RPMI8226 (cell line): ENCODE measurements at regions not wholly inside any gene's neighbourhood (a gene's known extent, or its start where the extent isn't known, plus 50 kb on each side); places are given as distances from the start of the nearest gene placed in this dataset.

ENCODE experiments used
- DNase-seq: peaks from one replicate; pipeline ENCODE4 v3.0.0-alpha.2; 2015

DNA sequence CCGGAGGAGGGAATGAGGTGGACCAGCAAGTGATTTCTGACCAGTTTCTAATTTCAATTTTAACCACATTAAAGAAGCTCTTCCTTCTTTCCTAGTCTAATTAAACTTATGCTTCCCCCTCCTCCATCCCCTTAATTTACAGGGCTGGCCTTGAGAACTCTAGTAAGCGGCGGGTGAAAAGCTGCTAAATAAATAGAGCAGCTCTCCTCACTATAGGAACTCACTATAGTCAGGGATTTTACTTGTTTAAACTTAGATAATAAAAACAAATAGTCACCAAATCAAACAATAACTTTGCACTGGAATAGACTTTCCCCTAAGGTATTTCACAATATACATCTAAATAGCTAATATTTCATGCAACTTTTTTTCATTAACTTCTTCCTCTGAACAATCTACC lies 1838.2 kb upstream of the PRR20A start:
- no peak for DNase-seq

DNA sequence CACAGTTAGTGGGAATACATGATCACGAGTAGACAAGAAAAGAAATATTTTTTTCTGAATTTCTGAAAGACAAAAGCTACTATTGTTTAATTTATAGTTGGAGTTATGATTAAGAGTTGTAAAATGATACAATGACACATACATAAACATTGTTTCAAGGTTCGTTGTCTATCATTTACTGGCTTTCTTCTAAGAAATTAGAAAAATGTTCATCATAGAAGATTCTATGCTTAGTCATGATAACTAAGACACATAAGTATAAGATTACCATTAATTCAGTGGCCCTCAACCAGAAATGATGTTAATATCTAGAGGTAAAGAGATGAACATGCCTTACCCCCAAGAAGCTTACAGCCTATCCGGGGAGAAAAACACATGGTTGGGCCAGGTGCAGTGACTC lies 1832.8 kb upstream of the PRR20A start:
- DNase-seq, result no peak

DNA sequence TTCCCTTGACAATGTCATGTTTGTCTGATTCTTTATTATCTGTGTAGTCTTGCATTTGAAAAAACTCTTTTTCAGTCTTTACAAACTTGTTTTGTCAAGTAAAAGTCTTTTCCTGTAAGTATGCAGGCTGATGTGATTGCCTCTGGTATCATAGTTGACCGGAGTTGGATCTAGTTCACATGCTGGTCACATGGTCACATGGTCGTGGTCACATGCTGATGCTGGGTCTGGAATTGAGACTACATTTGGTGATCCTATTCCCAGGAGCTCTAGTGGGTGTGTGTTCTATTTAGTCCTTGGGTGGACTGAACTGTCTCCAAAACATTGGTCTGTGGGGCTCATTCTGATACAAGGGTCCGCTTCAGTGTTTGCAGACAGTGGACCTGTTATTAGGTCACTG lies 1798.8 kb upstream of the PRR20A start:
- no peak for DNase-seq

DNA sequence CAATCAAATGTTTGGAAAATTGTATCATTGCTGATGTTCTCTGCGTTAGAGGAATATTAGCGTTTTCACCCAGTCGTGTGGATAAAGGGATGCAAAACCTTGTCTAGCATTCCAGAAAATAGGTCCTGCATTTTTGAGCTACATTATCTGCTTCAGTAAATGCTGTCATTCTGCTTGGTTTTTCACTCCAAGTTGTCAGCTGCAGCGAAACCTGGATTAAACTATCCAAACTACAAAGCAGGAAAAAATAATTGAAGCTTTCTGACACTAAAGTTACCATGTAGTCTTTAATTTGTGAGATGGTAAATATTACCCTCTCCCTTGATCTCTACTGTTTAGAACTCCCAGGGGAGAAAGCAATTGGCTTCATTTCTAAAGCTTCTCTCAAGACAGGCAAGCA lies 1795.5 kb upstream of the PRR20A start:
- DNase-seq, result no peak

DNA sequence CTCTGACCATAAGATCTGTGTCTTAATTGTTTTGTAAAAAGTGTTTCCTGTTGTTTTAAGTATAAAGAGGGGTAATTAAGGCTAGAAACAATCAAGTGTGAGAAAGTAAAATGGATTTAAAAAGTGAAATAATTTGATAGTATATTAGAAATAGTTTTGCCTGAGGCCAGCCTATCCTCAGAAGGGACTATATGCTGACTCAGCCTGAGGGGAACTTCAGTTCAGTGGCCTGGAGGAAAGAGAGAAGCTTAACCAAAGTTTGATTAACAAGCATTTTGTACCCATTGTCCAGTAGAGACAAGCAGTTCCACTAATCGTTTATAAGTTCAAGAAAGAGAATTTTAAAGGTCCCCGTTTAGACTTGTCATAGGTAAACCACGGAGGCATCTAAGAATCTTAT lies 1793.2 kb upstream of the PRR20A start:
- no peak for DNase-seq

DNA sequence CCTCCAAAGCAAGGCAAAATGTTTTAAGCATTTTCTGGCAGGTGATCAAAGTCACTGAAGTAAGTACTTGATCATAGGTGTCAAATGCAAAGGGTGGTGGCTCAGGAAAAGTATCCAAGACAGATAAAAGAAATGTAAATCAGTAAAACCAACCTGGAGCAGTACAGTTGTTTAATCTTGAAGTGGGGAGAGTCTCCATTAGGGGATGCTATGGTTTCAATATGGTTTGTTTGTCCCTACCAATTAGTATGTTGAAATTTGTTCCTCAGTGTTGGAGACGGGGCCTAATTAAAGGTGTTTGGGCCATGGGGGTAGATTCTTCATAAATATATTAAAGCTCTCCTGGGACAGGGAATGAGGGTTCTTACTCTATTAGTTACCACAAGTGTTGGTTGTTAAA lies 1781.7 kb upstream of the PRR20A start:
- DNase-seq, result no peak

DNA sequence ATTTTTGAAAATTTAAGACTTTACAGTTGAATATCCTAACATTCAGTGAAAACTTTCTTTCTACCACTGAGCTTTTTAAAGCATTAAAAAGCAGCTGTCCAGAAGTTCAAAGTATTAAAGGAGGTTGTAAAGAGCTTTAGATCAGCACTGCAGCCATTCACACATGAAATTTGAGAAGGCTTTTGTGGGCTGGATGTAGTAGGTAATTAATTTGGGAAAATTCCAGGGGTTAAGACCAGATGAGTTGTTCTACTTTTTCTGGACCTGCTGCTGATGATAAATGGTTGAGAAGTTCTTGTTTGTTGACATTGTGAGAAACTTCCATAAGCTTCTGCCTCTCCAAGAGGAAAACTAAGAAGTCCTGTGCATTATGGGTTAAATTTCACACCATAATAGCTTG lies 1779.6 kb upstream of the PRR20A start:
- no peak for DNase-seq

DNA sequence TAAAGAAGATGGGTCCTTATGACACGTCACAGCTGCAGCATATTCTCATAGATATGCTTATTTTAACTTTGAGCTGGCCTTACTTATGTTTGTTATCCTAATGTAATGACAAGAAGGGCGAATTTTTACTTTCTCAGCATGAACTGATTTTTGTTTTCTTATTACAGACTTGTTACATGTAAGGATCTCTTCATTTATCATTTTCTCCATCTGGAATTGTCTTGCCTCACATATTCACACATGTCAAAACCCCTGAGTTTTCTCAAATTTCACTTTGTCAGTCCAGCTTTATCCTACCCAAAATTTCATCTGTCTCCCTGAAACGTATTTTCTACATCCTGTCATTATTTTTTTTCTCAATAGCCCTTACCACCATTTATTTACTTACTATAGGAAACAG lies 1774.0 kb upstream of the PRR20A start:
- DNase-seq, result no peak

DNA sequence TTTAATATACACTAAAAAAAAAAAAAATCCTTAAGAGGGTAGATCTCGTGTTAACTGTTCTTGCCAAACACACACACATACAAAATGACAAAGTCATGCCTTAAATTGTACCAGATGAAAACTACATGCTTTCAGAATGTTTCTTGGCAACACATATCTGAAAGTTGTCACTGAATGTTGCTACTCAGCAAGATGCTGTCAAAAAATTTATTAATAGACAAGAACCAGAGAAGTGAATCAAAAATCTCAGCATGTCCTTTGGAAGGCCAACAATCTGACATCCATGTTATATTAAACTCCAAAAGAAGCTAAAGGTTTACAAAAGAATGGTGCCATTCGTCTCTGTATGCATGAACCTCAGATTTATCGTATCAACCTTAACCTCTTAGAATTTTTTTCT lies 1746.2 kb upstream of the PRR20A start:
- DNase-seq, result no peak

DNA sequence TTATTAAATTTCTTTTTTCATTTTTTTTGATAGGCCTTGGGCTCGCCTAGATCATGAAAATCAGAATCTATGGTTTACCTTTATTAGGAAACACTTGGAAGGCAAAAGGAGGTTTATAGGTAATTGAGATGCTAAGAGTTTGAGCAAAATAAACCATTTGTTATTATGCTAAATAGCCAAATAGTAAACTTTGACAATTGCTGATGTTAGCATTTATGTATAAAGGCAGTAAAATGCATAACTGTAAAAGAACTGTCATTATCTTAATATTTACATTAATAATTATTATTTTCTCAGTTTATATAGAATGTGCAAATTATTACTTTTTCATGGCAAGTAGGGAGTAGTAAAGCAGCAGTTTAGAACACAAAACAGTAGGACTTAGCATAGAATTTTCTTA lies 1737.8 kb upstream of the PRR20A start:
- DNase-seq, result no peak

DNA sequence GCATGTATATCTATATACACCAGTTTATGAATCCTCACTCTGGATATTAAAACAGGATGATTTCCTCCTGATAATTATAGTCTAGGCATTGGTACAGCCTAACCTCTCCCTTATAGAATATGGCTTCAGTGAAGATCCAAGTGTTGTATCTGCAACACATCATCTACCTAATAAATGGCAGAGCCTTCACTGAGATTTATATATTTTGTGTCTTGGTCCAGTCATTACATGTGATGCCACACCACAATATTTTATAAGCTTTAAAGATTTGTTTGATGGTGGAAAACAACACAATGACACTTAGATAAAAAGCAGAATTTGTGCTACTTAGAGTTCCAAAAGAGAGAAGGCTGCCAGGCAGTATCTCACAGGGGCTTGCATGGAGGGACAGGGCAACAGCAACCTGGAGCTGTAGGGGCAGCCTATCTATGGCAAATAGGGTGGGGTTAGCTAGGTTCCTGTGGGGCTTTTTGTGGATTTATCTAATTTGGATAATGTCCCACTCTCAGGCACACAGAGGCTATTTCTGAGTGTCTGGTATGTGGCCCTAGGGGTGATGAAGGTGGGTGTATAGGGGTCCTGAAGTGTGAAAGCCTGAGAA lies 1736.7 kb upstream of the PRR20A start:
- DNase-seq, result no peak

DNA sequence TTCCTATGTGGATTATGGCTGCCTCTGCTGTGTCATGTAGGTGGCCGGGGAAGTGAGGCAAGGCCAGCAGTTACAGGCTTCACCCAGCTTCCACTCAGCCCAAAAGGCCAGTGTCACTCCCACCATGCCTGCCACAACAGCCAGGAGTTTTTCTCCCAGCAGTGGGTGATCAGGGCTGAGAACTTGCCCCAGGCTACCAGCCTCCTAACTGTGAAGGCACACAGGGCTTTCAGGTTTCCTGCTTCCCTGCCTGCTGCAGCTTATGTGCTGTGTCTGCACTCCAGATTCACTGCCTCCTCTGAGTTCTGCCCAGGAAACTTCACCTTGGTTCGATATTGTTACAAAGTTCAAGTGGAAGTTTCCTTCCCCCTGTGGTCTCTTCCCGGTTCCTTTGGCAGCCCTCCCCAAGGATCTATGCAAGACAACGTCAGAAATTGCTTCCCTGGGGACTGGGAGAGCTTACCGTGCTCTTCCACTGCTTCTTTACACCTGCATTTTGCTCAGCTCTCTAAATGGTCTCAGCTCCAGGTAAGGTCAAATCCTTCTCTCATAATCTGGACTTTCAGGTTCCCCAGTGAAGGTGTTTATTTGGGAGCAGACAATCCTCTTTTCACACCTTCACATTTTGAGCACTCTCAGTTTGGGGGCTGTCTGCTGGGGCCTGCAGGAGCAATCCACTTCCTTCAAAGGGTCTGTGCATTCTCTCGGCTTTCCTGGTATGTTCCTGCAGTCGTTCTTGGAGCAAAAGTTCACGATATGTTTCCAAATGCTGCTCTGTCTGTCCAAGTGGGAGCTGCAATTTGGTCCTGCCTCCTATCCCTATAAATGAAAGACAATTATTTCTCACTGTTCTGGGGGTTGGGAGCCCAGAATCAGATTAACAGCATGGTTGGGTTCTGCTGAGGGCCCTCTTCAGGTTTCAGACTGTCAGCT lies 1730.1 kb upstream of the PRR20A start:
- no peak for DNase-seq

DNA sequence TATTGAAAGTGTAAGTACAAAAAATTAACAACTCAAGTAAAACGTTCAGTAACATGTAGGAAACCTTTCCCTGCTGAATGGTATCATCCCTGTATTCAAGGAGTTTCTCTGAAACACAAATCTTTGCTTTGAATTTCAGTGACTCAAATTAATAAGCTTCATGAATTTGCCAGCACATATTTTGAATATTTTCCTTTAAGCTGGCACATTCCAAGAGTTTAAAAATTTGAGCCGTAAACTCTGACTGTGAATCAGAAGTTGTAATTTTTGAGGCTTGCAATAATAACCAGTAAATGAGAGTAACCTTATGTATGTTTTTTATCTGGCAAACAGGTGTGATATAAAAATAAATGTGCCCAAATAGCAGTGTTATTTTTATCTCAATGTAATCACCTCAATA lies 1722.6 kb upstream of the PRR20A start:
- no peak for DNase-seq

DNA sequence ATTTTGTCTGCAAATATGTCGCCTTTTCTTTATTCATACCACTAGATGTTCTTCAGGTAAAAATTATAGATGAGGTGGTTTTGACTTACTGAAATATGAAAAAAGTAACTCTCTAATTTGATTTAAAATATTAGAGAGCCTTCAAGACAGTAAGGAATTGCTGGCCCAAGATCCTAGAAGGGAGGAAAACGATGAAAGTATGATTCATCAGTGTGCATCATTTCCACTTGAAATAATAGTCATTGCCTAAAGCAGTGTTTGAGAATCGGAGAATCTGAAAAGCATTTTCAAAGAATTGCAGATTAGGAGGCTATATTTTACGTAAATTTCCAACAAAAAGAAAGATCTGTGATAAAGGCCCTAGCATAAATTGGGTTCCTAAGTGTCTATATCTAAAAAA lies 1707.9 kb upstream of the PRR20A start:
- no peak for DNase-seq

DNA sequence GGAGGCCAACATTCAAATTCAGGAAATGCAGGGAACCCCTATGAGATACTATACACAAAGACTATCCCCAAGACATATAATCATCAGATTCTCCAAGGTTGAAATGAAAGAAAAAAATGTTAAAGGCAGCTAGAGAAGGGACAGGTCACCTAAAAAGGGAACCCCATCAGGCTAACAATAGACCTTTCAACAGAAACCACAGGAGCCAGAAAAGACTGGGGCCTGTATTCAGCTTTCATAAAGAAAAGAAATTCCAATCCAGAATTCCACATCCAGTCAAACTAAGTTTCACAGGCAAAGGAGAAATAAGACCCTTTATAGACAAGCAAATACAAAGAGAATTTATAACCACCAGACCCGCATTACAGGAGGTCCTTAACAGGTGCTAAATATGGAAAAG lies 1703.6 kb upstream of the PRR20A start:
- no peak for DNase-seq

DNA sequence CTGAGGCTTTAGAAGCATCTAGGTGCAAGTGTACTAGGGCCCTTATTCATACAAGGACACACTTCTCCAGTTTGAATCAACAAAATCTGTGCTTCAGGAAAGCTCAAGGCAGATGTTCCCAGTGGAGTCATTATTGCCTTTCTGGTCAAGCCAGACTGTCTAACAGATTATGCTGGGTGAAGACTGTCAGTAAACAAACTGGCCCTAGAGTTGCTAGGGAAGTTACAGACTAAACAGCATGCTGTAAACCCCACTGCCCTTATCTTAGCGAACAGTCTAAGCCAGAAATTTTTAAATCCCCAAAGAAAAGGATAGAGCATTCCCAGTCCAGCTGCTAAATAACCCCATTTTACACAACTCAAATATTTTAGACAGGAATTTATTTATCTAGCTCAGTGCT lies 1701.3 kb upstream of the PRR20A start:
- DNase-seq, result no peak

DNA sequence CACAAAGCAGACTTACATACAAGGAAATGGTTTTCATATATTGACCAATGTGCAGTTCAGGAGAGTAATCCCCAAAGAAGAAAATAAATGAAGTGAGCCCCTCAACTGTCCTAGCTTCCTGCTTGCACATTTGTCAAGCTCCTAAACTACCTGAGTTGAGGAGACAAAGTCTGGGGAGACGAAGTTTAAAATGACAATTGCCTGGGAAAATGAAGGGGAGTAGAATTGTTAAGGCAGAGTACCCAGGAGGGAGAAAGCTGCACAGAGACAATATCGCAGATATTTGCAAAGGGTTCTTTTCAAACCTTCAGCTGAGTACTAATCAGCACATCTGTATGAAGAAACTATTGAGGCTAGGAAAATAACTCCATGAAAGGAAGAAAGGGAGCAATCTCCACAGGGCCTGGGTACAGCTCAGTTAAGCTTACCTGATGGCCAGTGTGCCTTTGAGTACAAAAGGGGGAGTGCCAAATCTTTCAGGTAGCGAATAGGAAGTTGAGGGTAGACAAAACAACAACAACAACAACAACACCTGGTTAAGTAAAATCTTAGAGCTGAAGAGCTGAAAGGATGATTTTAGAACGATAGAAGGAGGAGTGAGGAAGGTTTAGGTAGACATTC lies 1700.1 kb upstream of the PRR20A start:
- no peak for DNase-seq

DNA sequence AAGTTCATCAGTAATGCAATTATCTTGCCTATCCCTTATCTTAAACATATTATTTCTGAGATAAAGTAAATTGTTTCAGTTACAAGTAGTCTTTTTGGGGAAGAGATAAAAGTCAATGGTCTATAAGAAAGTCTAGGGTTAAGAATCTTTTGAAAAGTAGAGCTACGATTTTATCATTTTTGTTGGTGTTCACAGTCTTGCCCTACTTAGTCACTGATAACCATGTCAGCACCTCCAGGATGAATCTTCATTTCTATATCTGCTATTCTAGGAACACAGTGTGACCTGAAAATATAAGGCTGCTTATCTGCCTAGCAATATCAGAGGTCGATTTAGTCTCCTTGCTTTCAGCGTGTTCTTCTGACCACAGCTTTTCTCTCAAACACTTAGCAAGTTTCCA lies 1676.5 kb upstream of the PRR20A start:
- no peak for DNase-seq

DNA sequence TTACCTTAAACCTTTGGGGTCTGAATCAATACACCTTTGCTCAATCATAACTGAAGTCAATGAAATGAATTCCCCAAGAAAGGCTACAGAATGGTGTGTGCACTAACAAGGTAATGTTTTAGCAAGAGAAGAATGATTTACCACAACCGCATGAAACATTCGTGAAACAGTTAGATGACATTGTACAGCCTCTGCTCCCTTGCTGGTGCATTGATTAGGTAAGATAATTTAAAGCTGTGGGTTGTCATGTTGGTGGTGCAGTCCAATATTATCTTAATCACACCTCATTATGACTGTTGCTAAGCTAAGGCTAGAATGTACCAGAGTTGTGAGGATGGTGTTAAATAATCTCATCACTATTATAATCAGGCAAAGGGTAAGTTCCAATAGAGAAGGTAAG lies 1673.2 kb upstream of the PRR20A start:
- no peak for DNase-seq

DNA sequence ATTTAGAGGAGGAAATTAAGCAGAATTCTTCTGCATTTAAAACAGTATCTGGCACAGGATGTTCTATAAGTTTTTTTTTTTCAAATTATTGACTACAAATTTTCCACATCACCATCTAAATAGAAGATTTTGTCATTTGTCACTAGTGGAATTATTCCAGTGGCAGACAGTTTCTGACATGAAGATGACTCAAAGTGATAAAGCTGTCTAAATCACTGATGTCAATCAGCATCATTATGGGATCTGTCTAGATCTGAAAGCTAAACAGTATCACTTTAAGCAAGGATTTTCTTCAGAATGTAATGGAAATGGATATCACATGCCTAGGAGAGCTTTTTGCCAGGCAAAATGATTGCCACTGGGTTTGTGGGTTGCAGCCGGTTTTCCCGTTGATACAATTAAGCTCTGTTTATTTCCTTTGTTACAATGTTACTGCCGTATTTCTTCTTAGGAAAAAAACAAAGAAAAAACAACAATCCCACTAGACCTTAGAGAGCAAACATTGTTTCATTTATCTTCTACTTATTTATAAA lies 1657.0 kb upstream of the PRR20A start:
- no peak for DNase-seq

DNA sequence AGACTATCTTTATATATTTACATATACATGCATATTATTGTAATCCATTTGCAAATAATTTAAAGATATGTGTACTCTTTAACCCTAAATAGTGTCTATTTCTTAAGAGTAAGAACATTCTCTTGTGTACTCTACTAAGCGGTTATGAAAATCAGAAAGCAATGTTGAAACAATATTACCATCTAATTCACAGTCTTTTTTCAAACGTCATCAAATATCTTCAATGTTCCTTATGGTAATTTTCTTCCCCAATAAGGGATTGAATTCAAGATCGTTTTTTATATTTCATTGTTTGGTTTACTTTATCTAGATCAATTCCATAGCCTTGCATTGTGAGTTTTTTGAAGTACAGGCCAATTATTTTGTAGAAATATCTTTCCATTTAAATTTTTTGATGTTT lies 1647.4 kb upstream of the PRR20A start:
- DNase-seq, result no peak

DNA sequence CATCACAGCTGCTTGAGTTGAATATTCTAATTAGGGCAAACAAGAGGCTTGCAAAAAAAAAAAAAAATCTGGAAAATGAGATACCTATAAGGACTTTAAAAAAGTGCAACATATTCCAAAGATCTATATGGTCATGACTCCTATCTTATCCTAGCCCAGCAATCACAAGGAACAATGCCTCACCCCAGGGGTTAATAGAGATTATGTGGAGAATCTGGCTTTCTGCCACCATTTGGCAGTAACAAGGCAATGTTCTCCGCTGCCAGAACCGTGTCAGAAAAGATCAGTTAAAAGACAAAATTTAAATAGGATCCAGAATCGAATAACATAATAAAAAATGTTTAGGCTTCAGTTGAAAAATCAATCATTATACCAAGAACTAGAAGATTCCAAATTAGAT lies 1643.2 kb upstream of the PRR20A start:
- no peak for DNase-seq

DNA sequence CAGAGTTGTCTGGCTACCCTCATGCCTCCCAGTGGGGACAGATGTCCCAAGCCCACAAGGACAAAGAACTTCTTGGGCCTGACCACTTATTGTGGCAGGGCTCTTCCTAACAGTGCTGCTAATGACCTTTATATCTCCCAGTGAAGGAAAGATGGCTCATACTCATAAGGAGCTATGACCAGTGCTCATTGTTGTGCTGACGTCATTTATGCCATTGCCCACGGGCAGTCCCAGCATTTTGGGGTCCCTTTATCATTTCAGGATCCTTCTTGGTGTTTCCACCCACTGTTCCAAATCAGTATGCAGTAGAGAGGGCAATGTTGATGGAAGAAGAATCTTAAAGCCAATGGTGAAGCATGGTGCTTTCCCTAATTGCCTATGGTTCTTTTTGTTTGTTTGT lies 1640.0 kb upstream of the PRR20A start:
- no peak for DNase-seq

DNA sequence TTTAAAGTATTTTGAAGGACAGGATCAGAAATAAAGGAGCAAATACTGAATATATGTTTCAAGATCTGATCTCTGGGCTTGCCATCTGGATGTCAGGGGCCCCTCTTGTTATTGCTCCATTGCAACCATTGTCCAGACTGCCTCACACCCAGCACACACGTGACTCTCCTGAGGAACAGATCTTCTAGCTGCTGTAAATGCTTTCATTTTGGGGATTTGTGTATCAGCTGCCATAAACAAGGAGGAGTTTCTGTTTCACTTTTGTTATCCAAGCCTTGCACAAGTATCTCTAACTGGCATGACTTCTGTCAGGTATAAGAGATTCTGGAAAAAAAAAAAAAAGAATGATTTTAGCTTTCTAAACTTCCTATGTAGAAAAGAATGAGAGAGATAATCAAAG lies 1624.1 kb upstream of the PRR20A start:
- peak; percentile 11 for DNase-seq
